Loucy (cell line): ENCODE measurements at regions not wholly inside any gene's neighbourhood (a gene's known extent, or its start where the extent isn't known, plus 50 kb on each side); places are given as distances from the start of the nearest gene placed in this dataset.

ENCODE experiments used
- CTCF ChIP-seq: fragments of 200-600 bp; sonication (generic); conservative IDR thresholded peaks from 2 replicates; pipeline ENCODE4 v1.5.1; 2014; ENCODE audit warnings: mild to moderate bottlenecking, antibody characterized with exemption, low read length
- EZH2phosphoT487 ChIP-seq: fragments of 200-600 bp; IDR thresholded peaks from 2 replicates; pipeline ENCODE4 v1.6.1; 2018; ENCODE audit warnings: antibody characterized with exemption, mild to moderate bottlenecking, moderate library complexity, borderline replicate concordance

- TF ChIP-seq CTCF (no peak), EZH2phosphoT487 (no peak)
Measured at GRCh38 chr13:82615043-82615442, 1267.2 kb downstream of the SLITRK1 start.
